Neural progenitor cell (in vitro differentiated cells): ENCODE measurements at regions not wholly inside any gene's neighbourhood (a gene's known extent, or its start where the extent isn't known, plus 50 kb on each side); places are given as distances from the start of the nearest gene placed in this dataset.

Source experiments
- EZH2phosphoT487 ChIP-seq: fragments of 200-600 bp; sonication (generic); IDR thresholded peaks from 2 replicates; pipeline ENCODE4 v1.6.1; 2017; ENCODE audit warnings: antibody characterized with exemption
- TF ChIP-seq, protein P1 (sequence below): fragments of 200-600 bp; sonication (generic); IDR thresholded peaks from 2 replicates; pipeline ENCODE4 v1.5.1; 2017; ENCODE audit warnings: antibody characterized with exemption, mild to moderate bottlenecking

DNA sequence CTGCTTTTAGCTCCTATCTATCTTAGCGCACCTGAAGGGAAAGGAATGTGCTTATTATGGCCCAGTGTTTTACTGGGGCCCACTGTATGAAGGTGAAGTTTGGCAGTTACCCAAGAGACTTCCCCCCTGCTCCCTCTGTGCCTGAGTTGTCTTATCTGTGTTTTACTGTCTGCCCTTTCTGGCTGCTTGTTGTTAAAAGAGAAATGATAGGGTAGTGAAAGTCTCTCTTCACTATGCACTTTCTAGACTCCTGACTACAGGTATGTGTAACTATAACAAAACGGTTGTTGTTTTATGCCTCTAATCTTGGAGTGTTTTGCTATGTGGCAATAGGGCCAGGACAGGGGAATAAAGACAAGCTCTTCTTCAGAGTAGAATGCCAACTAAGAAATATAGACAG, 326.9 kb downstream of the KIF20B start:
- TF ChIP-seq, protein P1, sequence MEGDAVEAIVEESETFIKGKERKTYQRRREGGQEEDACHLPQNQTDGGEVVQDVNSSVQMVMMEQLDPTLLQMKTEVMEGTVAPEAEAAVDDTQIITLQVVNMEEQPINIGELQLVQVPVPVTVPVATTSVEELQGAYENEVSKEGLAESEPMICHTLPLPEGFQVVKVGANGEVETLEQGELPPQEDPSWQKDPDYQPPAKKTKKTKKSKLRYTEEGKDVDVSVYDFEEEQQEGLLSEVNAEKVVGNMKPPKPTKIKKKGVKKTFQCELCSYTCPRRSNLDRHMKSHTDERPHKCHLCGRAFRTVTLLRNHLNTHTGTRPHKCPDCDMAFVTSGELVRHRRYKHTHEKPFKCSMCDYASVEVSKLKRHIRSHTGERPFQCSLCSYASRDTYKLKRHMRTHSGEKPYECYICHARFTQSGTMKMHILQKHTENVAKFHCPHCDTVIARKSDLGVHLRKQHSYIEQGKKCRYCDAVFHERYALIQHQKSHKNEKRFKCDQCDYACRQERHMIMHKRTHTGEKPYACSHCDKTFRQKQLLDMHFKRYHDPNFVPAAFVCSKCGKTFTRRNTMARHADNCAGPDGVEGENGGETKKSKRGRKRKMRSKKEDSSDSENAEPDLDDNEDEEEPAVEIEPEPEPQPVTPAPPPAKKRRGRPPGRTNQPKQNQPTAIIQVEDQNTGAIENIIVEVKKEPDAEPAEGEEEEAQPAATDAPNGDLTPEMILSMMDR = no peak
- no peak for TF ChIP-seq EZH2phosphoT487
